ENCODE measurements at regions not wholly inside any gene's neighbourhood (a gene's known extent, or its start where the extent isn't known, plus 50 kb on each side); places are given as distances from the start of the nearest gene placed in this dataset.

GRCh38 chr15:29933042-29933803, 111.0 kb upstream of the TJP1 start:
- H3K9me3 ChIP-seq (ENCODE audit: low read length) = no peaks in the 10 kb centered on the region
- H3K36me3 ChIP-seq (ENCODE audit: insufficient read depth, low read length) = no peaks in the 10 kb centered on the region
- no peaks in the 10 kb centered on the region for H3K27me3 ChIP-seq (ENCODE audit: control insufficient read depth in 1 of 2, insufficient read depth in 2 of 2, low read length in 2 of 2)
- no peaks in the 10 kb centered on the region for H3K4me1 ChIP-seq (ENCODE audit: insufficient read depth, low read length)
- H3K4me3 ChIP-seq (ENCODE audit: low read depth in 1 of 2, low read length in 2 of 2) = no peak overlapping the region
- no peak overlapping the region for H3K27ac ChIP-seq (ENCODE audit: low read depth, low read length)
- no peak overlapping the region for H3K9ac ChIP-seq (ENCODE audit: low read length)

GRCh38 chr15:29926083-29926388, 103.8 kb upstream of the TJP1 start:
- no peaks in the 10 kb centered on the region for H3K27me3 ChIP-seq (ENCODE audit: control insufficient read depth in 1 of 2, insufficient read depth in 2 of 2, low read length in 2 of 2)
- H3K4me1 ChIP-seq (ENCODE audit: insufficient read depth, low read length) = no peaks in the 10 kb centered on the region
- H3K9ac ChIP-seq (ENCODE audit: low read length) = no peak overlapping the region
- no peak overlapping the region for H3K27ac ChIP-seq (ENCODE audit: low read depth, low read length)
- H3K9me3 ChIP-seq (ENCODE audit: low read length) = no peaks in the 10 kb centered on the region
- H3K4me3 ChIP-seq (ENCODE audit: low read depth in 1 of 2, low read length in 2 of 2) = no peak overlapping the region
- no peaks in the 10 kb centered on the region for H3K36me3 ChIP-seq (ENCODE audit: insufficient read depth, low read length)

GRCh38 chr15:29925227-29926082, 103.2 kb upstream of the TJP1 start:
- Histone ChIP-seq H3K9me3 (ENCODE audit: low read length) (no peaks in the 10 kb centered on the region), H3K9ac (ENCODE audit: low read length) (no peak overlapping the region), H3K27ac (ENCODE audit: low read depth, low read length) (no peak overlapping the region), H3K4me3 (ENCODE audit: low read depth in 1 of 2, low read length in 2 of 2) (no peak overlapping the region), H3K27me3 (ENCODE audit: control insufficient read depth in 1 of 2, insufficient read depth in 2 of 2, low read length in 2 of 2) (no peaks in the 10 kb centered on the region), H3K36me3 (ENCODE audit: insufficient read depth, low read length) (no peaks in the 10 kb centered on the region), H3K4me1 (ENCODE audit: insufficient read depth, low read length) (no peaks in the 10 kb centered on the region)

- no peaks in the 10 kb centered on the region for H3K36me3 ChIP-seq (ENCODE audit: insufficient read depth, low read length)
- no peak overlapping the region for H3K4me3 ChIP-seq (ENCODE audit: low read depth in 1 of 2, low read length in 2 of 2)
- no peaks in the 10 kb centered on the region for H3K4me1 ChIP-seq (ENCODE audit: insufficient read depth, low read length)
- H3K27me3 ChIP-seq (ENCODE audit: control insufficient read depth in 1 of 2, insufficient read depth in 2 of 2, low read length in 2 of 2) = no peaks in the 10 kb centered on the region
- H3K9me3 ChIP-seq (ENCODE audit: low read length) = no peaks in the 10 kb centered on the region
- H3K9ac ChIP-seq (ENCODE audit: low read length) = no peak overlapping the region
- no peak overlapping the region for H3K27ac ChIP-seq (ENCODE audit: low read depth, low read length)
Observed at GRCh38 chr15:29924750-29925149, 102.5 kb upstream of the TJP1 start.

DNA sequence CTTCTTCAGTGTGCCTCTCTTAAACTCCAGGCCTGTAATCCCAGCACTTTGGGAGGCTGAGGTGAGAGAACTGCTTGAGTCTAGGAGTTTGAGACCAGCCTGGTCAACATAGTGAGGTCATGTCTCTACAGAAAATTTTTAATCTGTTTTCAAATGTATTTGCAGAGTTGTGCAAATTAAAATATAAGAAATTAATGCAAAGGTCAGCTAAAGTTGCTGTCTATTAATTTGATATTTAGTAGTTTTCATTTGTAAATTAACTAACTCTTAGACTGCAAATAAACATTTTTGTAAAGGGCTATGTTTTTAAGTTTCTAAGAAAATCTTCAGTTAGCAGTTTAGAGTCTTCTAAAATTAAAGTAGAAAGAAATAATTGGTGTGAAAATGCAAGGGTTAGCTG, 99.9 kb upstream of the TJP1 start:
- Histone ChIP-seq H3K9me3 (ENCODE audit: low read length) (no peaks in the 10 kb centered on the region), H3K27ac (ENCODE audit: low read depth, low read length) (no peak overlapping the region), H3K4me3 (ENCODE audit: low read depth in 1 of 2, low read length in 2 of 2) (no peak overlapping the region), H3K4me1 (ENCODE audit: insufficient read depth, low read length) (peaks cover 4% of the 10 kb centered on the region), H3K36me3 (ENCODE audit: insufficient read depth, low read length) (no peaks in the 10 kb centered on the region), H3K27me3 (ENCODE audit: control insufficient read depth in 1 of 2, insufficient read depth in 2 of 2, low read length in 2 of 2) (no peaks in the 10 kb centered on the region), H3K9ac (ENCODE audit: low read length) (no peak overlapping the region)

DNA sequence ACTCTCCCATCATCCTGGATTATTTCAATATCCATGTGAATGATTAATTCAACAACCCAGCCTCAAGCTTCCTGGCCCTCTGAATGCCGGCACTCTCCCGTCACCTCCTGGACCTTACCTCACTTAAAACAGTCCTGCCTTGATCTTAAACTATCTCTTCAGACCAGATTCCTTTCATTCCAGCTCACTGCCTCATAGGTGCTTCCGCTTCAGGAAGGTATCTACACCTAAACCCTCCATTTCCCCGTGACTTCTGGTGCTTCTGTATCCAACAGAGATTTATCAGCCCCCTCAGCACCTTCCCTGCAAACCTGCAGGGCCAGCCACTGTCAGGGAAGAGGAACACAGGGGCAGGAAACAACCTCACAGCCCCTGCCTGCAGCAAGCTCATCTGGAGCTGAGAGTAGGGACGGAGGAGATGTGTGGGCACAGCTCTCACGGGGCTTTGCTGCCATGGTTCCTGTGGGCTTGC, 98.9 kb upstream of the TJP1 start:
- Histone ChIP-seq H3K27me3 (ENCODE audit: control insufficient read depth in 1 of 2, insufficient read depth in 2 of 2, low read length in 2 of 2) (no peaks in the 10 kb centered on the region), H3K27ac (ENCODE audit: low read depth, low read length) (no peak overlapping the region), H3K9ac (ENCODE audit: low read length) (no peak overlapping the region), H3K9me3 (ENCODE audit: low read length) (no peaks in the 10 kb centered on the region), H3K4me3 (ENCODE audit: low read depth in 1 of 2, low read length in 2 of 2) (no peak overlapping the region), H3K4me1 (ENCODE audit: insufficient read depth, low read length) (peaks cover 4% of the 10 kb centered on the region), H3K36me3 (ENCODE audit: insufficient read depth, low read length) (no peaks in the 10 kb centered on the region)

GRCh38 chr15:29920515-29920914, 98.2 kb upstream of the TJP1 start:
- Histone ChIP-seq H3K9ac (ENCODE audit: low read length) (no peak overlapping the region), H3K4me3 (ENCODE audit: low read depth in 1 of 2, low read length in 2 of 2) (no peak overlapping the region), H3K27me3 (ENCODE audit: control insufficient read depth in 1 of 2, insufficient read depth in 2 of 2, low read length in 2 of 2) (no peaks in the 10 kb centered on the region), H3K27ac (ENCODE audit: low read depth, low read length) (no peak overlapping the region), H3K9me3 (ENCODE audit: low read length) (no peaks in the 10 kb centered on the region), H3K36me3 (ENCODE audit: insufficient read depth, low read length) (no peaks in the 10 kb centered on the region), H3K4me1 (ENCODE audit: insufficient read depth, low read length) (peaks cover 4% of the 10 kb centered on the region)

DNA sequence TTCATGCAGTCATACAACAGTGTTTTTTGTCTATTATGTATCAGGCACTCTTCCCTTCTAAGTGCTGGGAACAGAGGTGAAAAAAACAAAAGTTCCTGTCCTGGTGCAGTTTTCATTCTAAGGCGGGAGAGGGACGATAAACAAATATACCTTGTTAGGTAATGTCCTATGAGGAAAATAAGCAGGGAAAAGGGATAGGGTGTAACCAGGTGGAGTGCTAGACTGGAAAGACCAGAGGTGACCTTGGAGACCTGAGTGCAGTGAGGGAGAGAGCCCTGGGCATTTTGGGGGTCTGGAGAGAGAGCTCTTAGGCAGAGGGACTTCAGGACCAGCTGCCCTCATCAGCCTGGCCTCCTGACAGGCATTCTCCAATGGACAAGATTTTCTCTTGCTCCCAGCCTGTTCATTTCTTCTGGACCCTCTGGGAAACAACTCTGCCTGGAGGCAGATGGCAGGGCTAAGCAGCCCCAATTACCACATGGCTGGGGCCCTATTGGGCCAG, 97.2 kb upstream of the TJP1 start:
- no peak overlapping the region for H3K27ac ChIP-seq (ENCODE audit: low read depth, low read length)
- H3K27me3 ChIP-seq (ENCODE audit: control insufficient read depth in 1 of 2, insufficient read depth in 2 of 2, low read length in 2 of 2) = no peaks in the 10 kb centered on the region
- H3K36me3 ChIP-seq (ENCODE audit: insufficient read depth, low read length) = no peaks in the 10 kb centered on the region
- no peak overlapping the region for H3K9ac ChIP-seq (ENCODE audit: low read length)
- no peak overlapping the region for H3K4me3 ChIP-seq (ENCODE audit: low read depth in 1 of 2, low read length in 2 of 2)
- H3K9me3 ChIP-seq (ENCODE audit: low read length) = no peaks in the 10 kb centered on the region
- H3K4me1 ChIP-seq (ENCODE audit: insufficient read depth, low read length) = peaks cover 7% of the 10 kb centered on the region

DNA sequence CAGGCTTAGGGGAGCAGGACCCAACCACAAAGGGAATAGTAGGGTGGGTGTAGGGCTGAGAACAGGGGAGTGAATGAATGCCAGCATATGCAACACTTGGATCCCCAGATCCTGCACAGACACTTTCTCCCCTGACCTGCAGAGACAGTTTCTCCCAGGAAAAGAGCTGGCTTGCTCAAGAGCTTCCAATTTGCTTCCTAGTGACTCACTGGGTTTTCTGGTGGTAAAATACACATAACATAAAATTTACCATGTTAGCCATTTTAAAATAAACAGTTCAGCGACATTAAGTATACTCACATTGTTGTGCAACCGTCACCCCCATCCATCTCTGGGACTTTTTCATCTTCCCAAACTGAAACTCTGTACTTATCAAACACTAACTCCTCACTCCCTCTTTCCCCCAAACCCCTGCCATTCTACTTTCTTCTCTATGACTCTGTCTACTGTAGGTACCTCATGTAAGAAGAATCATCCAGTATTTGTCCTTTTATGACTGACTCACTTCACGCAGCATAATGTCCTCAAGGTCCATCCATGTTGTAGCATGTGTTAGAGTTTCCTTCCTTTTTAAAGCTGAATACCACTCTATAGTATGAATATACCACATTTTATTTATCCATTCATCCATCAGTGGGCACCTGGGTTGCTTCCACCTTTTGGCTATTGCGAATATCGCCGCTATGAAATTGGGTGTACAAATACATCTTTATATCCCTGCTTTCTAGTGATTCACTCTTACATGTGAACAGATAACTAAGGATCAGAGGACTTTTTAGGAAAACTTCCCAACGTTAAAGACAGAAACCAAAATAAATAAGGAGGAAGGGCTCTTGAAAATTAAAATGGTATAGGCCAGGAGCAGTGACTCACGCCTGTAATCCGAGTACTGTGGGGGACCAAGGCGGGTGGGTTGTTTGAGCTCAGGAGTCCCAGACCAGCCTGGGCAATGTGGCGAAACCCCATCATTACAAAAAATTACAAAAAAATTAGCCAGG, 95.6 kb upstream of the TJP1 start:
- no peak overlapping the region for H3K9ac ChIP-seq (ENCODE audit: low read length)
- no peak overlapping the region for H3K4me3 ChIP-seq (ENCODE audit: low read depth in 1 of 2, low read length in 2 of 2)
- peaks cover 21% of the 10 kb centered on the region for H3K4me1 ChIP-seq (ENCODE audit: insufficient read depth, low read length)
- H3K36me3 ChIP-seq (ENCODE audit: insufficient read depth, low read length) = no peaks in the 10 kb centered on the region
- H3K9me3 ChIP-seq (ENCODE audit: low read length) = no peaks in the 10 kb centered on the region
- H3K27ac ChIP-seq (ENCODE audit: low read depth, low read length) = no peak overlapping the region
- no peaks in the 10 kb centered on the region for H3K27me3 ChIP-seq (ENCODE audit: control insufficient read depth in 1 of 2, insufficient read depth in 2 of 2, low read length in 2 of 2)

GRCh38 chr15:29914511-29914926, 92.3 kb upstream of the TJP1 start:
- Histone ChIP-seq H3K4me1 (ENCODE audit: insufficient read depth, low read length) (peaks cover 38% of the 10 kb centered on the region), H3K9me3 (ENCODE audit: low read length) (no peaks in the 10 kb centered on the region), H3K36me3 (ENCODE audit: insufficient read depth, low read length) (no peaks in the 10 kb centered on the region), H3K27ac (ENCODE audit: low read depth, low read length) (no peak overlapping the region), H3K4me3 (ENCODE audit: low read depth in 1 of 2, low read length in 2 of 2) (no peak overlapping the region), H3K9ac (ENCODE audit: low read length) (no peak overlapping the region), H3K27me3 (ENCODE audit: control insufficient read depth in 1 of 2, insufficient read depth in 2 of 2, low read length in 2 of 2) (no peaks in the 10 kb centered on the region)
